ENCODE measurements at regions not wholly inside any gene's neighbourhood (a gene's known extent, or its start where the extent isn't known, plus 50 kb on each side); places are given as distances from the start of the nearest gene placed in this dataset.
"Not testable (repeated sequence)": the region's sequence is repeated elsewhere in the genome, so short reads cannot be mapped to it uniquely, and the experiment has no call there.

DNA sequence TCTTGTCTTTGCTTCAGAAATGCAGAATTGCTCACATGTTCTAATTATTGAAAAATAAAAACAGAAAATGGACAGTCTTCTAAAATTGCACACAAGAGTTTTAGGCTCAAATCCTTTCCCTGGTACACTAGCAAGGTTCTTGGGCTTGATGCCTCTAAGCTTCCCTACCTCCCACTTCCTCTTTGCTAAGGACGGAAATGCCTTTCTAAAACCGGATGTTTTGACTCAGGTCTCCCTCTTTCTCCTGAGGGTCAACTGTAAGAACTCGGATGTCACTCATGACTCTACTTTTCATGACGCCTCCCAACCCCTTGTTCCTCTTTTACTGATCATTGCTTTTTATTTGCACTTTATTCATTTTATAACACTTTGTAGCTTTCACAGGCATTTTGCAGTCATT is 613.5 kb downstream of the C6orf118 start:
- DNase-seq (ENCODE audit: low read depth in 2 of 2) = no peak

DNA sequence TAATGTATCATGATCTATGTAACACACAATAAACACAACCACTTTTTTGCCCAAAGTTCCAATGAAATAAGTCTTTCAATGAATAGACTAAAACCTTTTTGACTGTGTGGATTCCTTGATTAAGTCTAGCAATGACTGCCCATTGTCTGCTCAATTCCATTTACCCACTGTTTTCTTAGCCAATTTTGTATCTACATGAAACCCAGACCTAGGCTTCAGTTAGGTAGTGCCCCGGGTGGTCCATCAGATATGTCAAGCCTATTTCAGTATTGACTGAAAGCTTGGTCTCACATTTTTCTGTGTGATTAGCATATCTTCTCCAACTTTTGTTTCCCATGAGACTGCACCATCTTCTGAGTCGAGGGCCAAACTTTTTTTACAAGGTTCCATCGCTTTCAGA is 615.0 kb downstream of the C6orf118 start:
- DNase-seq (ENCODE audit: low read depth in 2 of 2) = no peak

DNA sequence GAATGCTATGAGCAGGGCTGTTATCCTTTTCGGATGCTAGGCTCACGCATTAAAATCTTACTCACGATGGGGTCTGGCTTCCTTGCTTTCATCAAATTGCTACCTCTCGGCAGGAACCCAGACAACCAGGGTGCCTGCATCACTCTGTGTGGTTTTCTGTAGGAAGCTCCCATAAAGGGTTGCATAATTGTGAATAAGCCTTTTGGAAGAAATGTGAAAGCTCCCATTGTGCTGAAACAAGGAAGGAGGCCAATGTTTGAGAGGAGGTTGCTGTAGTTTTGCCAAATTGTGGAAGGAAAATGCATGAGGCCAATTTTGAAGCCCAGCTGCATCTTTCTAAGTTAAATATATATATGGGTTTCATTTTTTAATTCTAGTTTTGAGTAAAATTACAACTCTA is 615.5 kb downstream of the C6orf118 start:
- DNase-seq (ENCODE audit: low read depth in 2 of 2) = no peak

DNA sequence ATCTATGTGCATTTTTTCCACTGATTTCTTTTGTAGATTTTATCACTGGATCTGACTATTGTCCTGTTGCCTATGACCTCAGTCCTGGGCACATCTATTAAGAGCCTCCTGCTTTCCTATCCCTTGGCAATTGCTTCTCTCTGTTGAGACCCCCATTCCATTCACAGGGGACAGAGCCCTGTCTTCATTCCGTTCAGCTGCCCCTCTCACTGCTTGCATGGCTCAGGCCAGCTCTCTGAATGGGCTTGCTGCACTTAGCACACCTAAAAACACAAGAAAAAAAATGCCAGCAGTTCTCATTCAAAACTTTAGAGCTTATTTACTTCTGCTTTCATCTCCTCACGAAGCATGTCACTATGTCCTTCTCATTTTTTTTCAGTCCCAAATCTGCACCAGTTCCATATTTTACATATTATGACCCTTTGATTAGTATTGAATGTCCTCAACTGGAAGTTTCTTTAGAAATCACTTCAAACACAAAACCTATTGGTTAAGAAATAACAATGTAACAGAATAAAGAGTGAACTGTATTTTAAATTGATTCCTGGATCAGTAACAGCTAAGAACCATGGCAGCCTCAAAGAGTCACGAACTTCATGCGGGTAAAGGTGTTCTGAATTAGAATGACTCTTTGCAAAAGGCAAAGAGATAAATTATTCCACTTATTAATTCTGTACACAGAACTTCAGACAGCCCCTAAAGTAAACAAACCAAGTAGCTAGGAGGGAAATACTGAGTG is 616.5 kb downstream of the C6orf118 start:
- no peak for DNase-seq (ENCODE audit: low read depth in 2 of 2)

DNA sequence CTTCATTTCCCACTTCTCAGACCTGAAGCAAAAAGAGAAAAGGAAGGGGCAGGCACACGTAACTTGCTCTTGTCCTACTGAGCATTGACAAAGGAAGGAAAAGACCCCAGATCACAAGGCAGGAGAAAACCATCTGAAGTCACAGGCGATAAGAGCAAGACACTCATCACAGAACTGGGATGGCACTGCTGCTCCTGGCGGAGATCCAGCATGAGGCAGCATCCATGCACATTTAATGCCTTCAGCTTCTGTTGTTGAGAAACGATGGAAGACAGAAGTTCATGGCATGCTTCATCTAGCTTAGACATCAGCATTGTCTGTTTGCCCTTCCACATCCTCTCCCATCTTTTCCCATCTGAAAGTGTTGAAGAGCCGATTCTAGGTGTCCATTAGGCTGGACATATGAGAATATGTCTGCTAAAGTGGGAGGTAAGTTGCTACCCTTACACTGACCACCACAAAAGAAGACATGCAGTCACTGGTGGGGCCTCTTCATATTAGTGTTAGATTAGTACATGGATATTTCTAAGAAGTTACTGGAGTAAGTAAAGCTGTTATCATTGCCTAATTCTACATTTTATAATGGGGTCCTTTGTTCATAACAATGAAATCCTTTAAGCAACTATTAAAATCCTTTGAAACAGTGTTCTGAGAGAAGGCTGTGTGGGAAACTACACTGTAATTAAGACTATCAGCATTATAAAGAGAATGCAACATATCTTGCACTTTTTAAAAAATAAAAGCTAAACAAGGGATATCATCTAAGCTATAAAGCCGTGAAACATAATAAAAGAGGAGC is 618.5 kb downstream of the C6orf118 start:
- DNase-seq (ENCODE audit: low read depth in 2 of 2) = no peak

DNA sequence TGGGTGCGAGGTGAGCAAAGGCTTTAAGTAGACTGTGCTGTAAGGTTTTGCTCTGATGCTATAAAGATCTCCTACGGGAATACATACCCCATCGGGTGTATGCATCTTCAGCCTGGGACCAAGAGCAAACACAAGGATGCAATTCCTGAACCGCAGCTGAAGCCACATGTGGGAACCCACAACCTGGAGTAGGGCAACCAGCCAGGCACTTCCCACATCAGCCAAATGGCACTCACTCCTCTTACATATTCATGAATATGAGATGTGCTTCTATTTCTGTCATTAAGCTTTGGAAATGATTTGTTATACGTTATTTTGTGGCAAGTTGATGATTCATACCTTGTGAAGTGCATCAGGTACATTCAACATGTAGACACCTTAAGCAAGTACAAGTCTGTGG is 619.2 kb downstream of the C6orf118 start:
- no peak for DNase-seq (ENCODE audit: low read depth in 2 of 2)

DNA sequence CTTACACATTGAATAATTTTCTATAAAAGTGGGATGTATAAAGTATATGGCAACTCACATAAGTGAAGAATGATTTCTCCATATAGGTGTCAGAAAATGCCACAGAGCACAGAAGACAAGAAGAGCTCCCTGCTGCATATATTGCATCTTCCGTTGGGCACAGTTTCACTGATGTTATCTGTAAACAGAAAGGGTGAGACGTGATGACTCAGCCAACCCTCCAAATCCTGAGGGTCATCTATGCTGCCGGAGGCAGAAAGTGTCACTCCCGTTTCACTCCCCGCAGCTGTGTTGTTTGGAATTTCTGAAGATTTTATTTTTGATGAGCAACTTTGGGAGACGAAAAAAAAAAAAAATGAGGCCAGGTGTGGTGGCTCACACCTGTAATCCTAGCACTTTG is 644.1 kb downstream of the C6orf118 start:
- DNase-seq (ENCODE audit: low read depth in 2 of 2) = no peak

DNA sequence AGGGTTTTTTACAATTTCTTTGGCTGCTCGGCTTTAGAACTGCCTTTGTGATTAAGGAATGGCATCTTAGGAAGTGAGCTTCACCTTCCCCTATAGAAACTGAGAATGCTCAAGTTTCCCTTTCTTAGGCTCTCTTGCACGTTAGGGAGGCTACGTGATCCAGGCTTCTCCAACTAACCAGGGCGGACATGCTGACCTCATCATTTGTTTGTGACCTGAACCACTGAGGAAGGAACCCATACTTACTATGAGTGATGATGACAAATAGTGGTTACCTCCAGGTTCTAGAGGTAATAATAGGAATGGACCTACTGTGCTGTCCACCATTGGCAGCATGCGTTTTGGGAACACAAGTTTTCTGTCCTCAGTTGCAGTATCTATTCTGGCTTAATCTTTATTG is 645.8 kb downstream of the C6orf118 start:
- DNase-seq (ENCODE audit: low read depth in 2 of 2) = no peak

DNA sequence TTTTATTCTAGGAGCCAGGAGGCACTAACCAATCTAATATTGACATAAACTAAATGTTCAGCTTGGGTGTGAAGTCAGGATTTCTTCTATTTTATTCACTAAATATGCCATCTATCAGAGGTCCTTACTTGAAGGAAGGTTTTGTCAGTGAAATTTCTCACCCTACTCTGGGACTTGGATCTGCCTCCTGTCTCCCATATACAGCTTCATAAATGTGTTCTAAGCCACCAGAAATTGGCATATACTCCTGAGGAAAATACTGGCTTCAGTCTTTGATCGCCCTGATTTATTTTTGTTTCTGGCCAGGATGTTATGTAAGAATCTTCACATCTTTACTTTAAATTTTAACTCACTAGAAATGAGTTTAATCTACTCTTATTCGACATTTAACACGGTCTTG is 647.7 kb downstream of the C6orf118 start:
- DNase-seq (ENCODE audit: low read depth in 2 of 2) = no peak

DNA sequence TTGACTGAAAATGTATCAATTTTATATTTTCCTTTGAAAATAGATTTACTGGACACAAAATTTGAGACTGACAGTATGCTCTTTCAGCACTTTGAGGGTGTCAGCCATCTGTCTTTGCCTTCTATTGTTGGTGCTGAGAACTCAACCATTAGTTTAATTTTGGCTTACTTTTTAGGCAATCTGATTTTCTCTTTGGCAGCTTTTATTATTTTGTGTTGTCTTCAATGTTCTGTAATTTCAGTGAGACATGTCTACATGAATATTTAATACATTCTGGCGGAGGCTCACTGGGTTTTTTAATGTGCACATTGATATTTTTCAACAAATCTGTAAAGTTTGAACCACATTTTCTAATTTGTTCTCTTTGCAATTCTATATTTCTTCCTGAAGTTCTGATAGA is 648.6 kb downstream of the C6orf118 start:
- no peak for DNase-seq (ENCODE audit: low read depth in 2 of 2)

DNA sequence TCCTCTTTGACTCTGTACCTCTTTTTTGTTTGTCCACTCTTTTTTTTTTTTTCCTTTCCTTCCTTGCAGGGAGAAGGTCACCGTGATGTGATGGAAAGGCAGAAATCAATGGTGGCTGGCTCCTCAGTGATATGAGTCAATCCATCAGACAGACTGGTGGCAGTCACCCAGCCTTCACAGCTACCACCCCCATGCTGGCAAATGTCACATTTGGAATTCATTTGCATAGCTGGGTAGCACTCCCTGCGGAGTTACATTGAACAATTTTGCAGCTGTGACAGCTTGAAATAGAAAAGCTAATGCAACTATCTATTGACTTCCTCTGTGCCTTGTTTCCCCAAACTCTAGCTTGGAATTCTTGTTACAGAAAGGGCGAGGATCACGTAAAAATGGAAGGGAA is 668.4 kb downstream of the C6orf118 start:
- no peak for DNase-seq (ENCODE audit: low read depth in 2 of 2)

DNA sequence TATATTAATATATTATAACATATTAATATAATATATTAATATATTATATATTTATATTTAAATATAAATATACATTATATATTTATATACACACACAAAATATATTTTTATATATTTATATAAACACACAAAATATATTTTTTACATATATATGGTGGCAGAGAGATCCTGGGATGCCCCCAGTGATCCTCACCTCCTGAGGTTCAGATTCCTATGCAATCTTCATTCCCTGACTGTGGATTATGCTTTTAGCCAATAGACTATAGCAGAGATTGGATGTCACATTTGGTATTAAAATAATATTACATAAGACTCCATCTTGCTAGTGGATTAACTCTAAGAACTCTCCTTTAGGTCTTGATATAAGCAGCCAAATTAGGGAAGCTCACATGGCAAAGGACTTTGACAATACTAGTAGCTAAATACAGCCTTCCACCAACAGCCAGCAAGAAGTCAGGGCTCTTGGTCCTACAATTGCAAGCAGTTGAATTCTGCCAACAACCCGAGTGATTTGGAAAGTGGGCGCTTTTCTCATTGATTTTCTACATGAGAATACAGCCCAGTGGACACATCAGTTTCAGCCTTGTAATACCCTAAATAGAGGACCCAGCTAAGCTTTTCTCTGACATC is 681.0 kb downstream of the C6orf118 start:
- no peak for DNase-seq (ENCODE audit: low read depth in 2 of 2)

DNA sequence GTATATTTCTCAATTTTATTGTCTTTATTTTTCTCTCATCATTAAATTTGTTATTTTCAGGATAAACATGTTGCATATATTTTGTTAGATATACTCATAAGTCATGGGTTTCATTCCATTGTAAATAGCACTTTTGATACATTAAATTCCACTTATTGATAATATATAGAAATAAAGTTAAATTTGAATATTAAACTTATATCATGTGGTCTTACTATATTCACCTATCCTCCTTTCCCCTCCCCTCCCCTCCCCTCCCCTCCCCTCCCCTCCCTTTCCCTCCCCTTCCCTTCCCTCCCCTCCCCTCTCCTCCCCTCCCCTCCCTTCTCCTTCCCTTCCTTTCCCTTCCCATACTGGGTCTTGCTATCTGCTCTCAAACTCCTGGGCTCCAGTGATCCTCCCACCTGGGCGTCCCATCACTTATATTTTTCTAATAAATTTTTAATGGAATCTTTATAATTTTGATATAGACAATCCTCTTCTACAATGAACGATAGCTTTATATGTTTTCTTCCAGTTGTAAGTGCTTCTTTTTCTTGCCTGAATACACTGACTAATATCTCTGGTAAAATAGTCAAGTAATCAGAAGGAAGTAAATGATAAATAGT is 692.4 kb downstream of the C6orf118 start:
- DNase-seq (ENCODE audit: low read depth in 2 of 2) = no peak

DNA sequence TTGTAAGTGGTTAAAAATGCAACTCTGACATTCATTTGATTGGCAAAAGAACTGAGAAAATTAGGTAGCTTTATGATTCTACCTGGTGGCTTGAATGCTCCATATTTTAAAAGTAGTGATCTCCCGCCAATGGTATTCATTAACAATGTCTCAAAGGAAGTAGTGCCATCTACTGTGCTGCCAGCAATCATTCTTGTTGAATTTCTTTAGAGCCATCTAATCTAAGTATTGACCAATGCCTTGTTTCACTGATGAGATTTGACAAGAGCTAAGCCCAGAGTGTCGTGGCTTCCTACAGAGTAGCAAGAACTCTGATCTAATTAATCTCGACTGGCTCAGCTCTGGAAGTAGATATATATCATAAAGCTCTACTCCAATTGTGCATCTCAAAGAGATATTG is 696.7 kb downstream of the C6orf118 start:
- no peak for DNase-seq (ENCODE audit: low read depth in 2 of 2)

DNA sequence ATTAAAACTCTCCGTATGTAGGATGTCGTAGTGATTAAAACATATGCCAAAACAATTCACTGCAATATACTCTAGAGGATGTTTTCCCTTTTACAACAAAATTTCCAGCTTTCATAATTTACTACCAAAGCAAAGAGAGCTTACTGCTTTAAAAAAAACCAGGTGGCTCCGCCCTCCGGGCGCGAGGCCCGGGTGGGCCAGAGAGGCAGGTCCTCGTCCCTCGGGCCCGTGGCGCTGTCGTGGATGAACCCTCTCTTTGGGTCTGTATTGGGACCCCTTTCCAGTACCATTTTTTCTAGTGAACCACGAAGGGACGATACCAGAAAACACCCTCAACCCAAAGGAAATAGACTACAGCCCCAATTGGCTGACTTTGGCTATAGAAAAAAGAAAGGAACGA is 698.5 kb downstream of the C6orf118 start:
- DNase-seq (ENCODE audit: low read depth in 2 of 2) = not testable (repeated sequence)

DNA sequence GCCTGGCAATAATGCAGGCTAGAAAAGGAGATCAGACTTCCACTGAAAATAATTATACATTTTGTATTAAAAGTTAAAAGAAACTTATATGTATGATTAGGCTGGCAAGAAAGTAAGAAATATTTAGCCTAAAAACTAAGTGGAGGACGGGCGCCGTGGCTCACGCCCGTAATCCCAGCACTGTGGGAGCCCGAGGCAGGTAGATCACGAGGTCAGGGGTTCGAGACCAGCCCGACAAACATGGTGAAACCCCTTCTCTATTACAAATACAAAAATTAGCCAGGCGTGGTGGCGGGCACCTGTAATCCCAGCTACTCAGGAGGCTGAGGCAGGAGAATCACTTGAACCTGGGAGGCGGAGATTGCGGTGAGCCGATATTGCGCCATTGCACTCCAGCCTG is 707.0 kb downstream of the C6orf118 start:
- not testable (repeated sequence) for DNase-seq (ENCODE audit: low read depth in 2 of 2)

DNA sequence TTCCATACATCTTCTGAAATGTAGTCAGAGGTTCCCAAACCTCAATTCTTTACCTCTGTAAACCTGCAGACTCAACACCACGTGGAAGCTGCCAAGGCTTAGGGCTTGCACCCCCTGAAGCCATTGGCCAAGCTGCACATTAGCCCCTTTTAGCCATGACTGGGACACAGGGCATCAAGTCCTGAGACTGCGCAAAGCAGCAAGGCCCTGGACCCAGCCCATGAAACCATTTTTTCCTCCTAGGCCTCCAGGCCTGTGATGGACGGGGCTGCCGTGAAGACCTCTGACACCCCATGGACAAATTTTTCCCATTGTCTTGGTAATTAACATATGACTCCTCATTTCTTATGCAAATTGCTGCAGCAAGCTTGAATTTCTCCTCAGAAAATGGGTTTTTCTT is 727.8 kb downstream of the C6orf118 start:
- no peak for DNase-seq (ENCODE audit: low read depth in 2 of 2)

DNA sequence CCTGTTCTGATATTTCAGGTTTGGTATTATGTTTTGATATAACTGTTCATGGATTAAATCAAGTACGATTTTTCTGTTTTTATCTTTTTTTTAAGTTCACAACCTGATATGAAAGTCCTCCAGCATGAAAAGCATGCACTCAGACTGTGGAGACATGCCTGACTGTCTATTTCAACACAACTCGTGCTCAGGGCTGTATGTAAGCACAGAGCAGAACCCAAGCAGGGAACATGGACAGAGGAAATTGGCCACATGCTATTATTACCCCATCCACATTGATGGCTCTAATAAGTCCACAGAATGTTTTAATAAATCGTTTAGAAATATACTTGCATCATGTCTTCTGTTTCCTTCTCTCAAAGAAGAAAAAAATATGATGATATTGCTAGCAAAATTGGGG is 730.4 kb downstream of the C6orf118 start:
- DNase-seq (ENCODE audit: low read depth in 2 of 2) = no peak

DNA sequence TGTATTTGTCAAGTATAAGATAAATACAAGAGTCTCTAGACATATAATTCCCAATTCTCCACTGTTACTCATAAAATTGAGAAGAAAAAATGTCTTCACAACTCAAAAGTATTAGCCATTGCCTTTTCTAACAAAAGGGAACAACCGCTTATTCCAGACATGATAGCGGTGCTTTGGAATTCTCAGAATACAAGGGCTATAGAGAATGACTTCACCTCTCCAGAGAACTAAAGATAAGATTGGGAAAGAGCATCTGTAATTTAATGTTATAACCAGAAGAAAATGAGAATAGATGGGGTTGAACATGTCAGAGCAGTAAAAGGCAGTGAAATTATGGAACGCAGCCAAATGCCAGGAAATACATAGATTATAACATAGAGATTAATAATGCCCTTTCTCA is 730.8 kb downstream of the C6orf118 start:
- DNase-seq (ENCODE audit: low read depth in 2 of 2) = no peak

DNA sequence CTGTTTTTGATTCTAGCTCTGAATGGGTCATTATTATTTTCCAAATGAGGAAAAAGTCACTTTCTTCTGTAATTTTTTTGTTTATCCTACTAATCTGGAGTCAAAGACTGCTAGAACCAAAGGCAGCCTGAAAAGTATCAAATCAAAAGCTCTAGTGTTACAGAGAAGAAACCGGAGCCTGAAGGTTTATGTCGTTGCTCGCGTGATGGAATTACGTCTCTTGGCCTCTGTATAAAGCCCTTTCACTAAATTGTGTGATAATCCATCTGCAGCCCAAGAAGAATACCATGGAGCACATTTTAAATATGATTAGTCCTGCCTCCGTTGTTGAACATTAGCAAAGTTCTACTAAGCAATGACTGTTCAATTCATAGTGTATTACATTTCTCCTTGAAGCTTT is 738.6 kb downstream of the C6orf118 start:
- no peak for DNase-seq (ENCODE audit: low read depth in 2 of 2)

DNA sequence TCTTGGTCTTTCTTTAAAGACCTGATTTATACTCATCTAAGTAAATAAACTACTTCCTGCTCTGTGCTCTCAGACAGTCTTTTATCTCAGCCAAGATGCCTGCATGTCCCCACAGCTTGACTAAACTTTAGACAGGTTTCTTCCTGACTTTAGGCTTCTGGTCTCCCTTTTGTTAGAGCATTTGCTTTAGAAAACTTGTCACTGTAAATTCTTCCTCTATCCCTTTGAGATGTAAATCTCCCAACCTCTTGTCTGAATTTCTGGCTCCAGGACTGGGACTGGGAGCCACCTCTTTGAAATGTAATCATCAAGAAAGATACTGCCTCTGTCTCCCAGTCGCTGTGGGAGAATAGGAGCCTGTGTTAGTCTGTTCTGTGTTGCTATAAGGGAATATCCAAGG is 739.9 kb downstream of the C6orf118 start:
- DNase-seq (ENCODE audit: low read depth in 2 of 2) = no peak

DNA sequence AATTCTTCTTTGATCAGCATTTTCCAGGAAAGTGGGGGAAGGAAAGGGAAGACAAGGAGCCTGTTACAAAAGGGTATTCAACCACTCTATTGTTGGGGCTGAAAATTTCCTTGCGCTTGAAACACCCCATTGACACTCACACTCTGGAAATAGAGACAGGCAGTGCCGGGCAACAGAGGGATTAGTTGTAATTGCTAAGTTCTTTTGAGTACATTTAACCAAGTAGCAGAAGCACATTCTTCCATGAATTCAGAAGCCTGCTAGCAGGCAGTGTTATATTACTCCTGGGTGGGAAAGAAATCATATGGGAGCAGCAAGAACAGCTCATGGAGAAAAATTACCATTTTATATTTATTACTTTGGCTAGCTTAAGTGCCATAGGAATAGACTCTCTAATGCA is 745.5 kb downstream of the C6orf118 start:
- no peak for DNase-seq (ENCODE audit: low read depth in 2 of 2)

DNA sequence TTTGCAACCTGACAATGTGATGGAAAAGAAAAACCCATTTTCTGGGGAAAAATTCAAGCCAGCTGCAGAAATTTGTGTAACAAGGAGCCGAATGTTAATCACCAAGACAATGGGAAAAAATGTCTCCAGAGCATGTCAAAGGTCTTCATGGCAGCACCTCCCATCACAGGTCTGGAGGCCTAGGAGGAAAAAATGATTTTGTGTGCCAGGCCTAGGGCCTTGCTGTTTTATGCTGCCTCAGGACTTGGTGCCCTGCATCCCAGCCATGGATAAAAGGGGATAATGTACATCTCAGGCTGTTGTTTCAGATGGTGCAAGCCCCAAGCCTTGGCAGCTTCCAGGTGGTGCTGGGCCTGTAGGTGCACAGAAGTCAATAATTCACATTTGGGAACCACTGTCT is 747.7 kb downstream of the C6orf118 start:
- DNase-seq (ENCODE audit: low read depth in 2 of 2) = no peak

Data from stimulated activated CD8-positive, alpha-beta memory T cell treated with anti-CD3 and anti-CD28 coated beads, Interleukin-2, amount 100 ng/mL, for 1 hour (primary cell).